HG03520 (cell line): ENCODE measurements at regions not wholly inside any gene's neighbourhood (a gene's known extent, or its start where the extent isn't known, plus 50 kb on each side); places are given as distances from the start of the nearest gene placed in this dataset.
"Not testable (repeated sequence)": the region's sequence is repeated elsewhere in the genome, so short reads cannot be mapped to it uniquely, and the experiment has no call there.

Experiments used
- ATAC-seq: cut with Tn5 transposase; IDR thresholded peaks from one replicate; pipeline ENCODE4 v1.9.1; 2021; ENCODE audit warnings: mild to moderate bottlenecking, moderate library complexity; ENCODE audit not compliant: unreplicated experiment

GRCh38 chr9:22649384-22649783 lies 202.8 kb downstream of the DMRTA1 start:
- ATAC-seq = no peak

GRCh38 chr9:22650145-22650544 lies 203.5 kb downstream of the DMRTA1 start:
- no peak for ATAC-seq

- no peak for ATAC-seq
These were observed 204.3 kb downstream of the DMRTA1 start for GRCh38 chr9:22650946-22651345.

GRCh38 chr9:22654833-22655232 lies 208.2 kb downstream of the DMRTA1 start:
- no peak for ATAC-seq

GRCh38 chr9:22657713-22658112 lies 211.1 kb downstream of the DMRTA1 start:
- no peak for ATAC-seq

- not testable (repeated sequence) for ATAC-seq
These were observed 211.9 kb downstream of the DMRTA1 start for GRCh38 chr9:22658484-22658883.

GRCh38 chr9:22682536-22682935 lies 235.9 kb downstream of the DMRTA1 start:
- ATAC-seq = no peak

- no peak for ATAC-seq
These were observed 236.5 kb downstream of the DMRTA1 start for GRCh38 chr9:22682961-22683699.

GRCh38 chr9:22683700-22684075 lies 237.1 kb downstream of the DMRTA1 start:
- no peak for ATAC-seq

- no peak for ATAC-seq
These were observed 246.5 kb downstream of the DMRTA1 start for GRCh38 chr9:22693156-22693555.

GRCh38 chr9:22700171-22700570 lies 253.5 kb downstream of the DMRTA1 start:
- ATAC-seq = no peak

- ATAC-seq = no peak
These were observed 272.0 kb downstream of the DMRTA1 start for GRCh38 chr9:22718653-22719052.

GRCh38 chr9:22722492-22722891 lies 275.9 kb downstream of the DMRTA1 start:
- no peak for ATAC-seq

- ATAC-seq = no peak
These were observed 285.2 kb downstream of the DMRTA1 start for GRCh38 chr9:22731786-22732185.

GRCh38 chr9:22739712-22740111 lies 293.1 kb downstream of the DMRTA1 start:
- no peak for ATAC-seq

GRCh38 chr9:22740781-22741180 lies 294.2 kb downstream of the DMRTA1 start:
- ATAC-seq = no peak

GRCh38 chr9:22742401-22742800 lies 295.8 kb downstream of the DMRTA1 start:
- ATAC-seq = no peak

- ATAC-seq = no peak
These were observed 327.0 kb downstream of the DMRTA1 start for GRCh38 chr9:22773501-22774220.

GRCh38 chr9:22790329-22790728 lies 343.7 kb downstream of the DMRTA1 start:
- ATAC-seq = no peak

GRCh38 chr9:22808876-22809275 lies 362.3 kb downstream of the DMRTA1 start:
- no peak for ATAC-seq

GRCh38 chr9:22809371-22809770 lies 362.7 kb downstream of the DMRTA1 start:
- ATAC-seq = no peak

GRCh38 chr9:22813529-22813928 lies 366.9 kb downstream of the DMRTA1 start:
- no peak for ATAC-seq
